Kidney epithelial cell (primary cell): ENCODE measurements at regions not wholly inside any gene's neighbourhood (a gene's known extent, or its start where the extent isn't known, plus 50 kb on each side); places are given as distances from the start of the nearest gene placed in this dataset.
"Not testable (repeated sequence)": the region's sequence is repeated elsewhere in the genome, so short reads cannot be mapped to it uniquely, and the experiment has no call there.

Source experiments
- DNase-seq: peaks from one replicate; pipeline ENCODE4 v3.0.0-alpha.2; 2010; ENCODE audit warnings: low read depth
- H3K27me3 ChIP-seq: 2 replicates; pipeline ENCODE4 v1.6.0; 2011; ENCODE audit warnings: low read length; ENCODE audit not compliant: control insufficient read depth, insufficient read depth
- H3K36me3 ChIP-seq: 2 replicates; pipeline ENCODE4 v1.5.1; 2011; ENCODE audit warnings: low read length; ENCODE audit not compliant: control insufficient read depth, insufficient read depth
- H3K4me3 ChIP-seq: 2 replicates; pipeline ENCODE4 v1.5.1; 2011; ENCODE audit warnings: low read depth, mild to moderate bottlenecking, control low read depth, low read length
- TF ChIP-seq, protein P1 (sequence below): IDR thresholded peaks from 2 replicates; pipeline ENCODE4 v1.5.1; 2011; ENCODE audit warnings: mild to moderate bottlenecking, moderate library complexity, low read length, control low read depth, inconsistent platforms; ENCODE audit not compliant: insufficient read depth, poor library complexity, severe bottlenecking

DNA sequence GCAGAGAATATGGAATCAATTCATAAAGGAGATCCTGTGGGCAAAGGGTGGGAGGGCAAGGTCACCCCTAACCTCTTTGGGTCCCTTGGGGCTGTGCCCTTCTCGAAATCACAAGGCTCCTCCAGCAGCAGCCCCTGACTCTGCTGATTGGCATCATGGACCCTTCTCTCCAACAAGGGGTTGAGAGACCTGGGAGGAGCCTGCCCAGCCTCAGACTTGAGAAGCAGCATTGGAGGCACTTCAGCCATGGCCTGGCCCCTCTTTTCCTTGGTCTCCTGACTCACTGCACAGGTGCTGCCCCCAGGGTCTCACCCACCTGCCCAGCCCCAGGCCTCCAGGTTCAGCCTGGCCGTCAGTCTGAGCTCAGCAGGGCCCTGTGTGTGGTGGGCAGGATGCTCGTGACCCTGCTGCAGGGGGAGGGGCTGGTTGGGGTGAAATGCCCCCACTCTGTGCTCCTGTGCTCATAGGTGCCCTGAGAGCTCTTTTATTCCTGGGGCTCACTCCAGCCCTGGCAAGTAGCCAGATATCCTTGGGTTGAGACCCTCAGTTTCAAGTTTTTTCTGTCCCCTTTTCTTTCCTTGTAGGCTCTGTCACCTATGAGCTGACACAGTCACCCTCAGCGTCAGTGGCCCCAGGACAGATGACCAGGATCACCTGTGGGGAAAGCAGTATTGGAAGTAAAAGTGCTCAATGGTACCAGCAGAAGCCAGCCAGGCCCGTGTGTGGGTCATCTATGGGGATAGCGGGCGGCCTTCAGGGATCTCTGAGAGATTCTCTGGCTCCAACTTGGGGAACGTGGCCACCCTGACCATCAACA is 110.8 kb downstream of the GGTLC2 start:
- H3K27me3 ChIP-seq: no peaks in the 10 kb centered on the region
- DNase-seq: no peak
- TF ChIP-seq, protein P1, sequence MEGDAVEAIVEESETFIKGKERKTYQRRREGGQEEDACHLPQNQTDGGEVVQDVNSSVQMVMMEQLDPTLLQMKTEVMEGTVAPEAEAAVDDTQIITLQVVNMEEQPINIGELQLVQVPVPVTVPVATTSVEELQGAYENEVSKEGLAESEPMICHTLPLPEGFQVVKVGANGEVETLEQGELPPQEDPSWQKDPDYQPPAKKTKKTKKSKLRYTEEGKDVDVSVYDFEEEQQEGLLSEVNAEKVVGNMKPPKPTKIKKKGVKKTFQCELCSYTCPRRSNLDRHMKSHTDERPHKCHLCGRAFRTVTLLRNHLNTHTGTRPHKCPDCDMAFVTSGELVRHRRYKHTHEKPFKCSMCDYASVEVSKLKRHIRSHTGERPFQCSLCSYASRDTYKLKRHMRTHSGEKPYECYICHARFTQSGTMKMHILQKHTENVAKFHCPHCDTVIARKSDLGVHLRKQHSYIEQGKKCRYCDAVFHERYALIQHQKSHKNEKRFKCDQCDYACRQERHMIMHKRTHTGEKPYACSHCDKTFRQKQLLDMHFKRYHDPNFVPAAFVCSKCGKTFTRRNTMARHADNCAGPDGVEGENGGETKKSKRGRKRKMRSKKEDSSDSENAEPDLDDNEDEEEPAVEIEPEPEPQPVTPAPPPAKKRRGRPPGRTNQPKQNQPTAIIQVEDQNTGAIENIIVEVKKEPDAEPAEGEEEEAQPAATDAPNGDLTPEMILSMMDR: no peak
- no peaks in the 10 kb centered on the region for H3K36me3 ChIP-seq
- no peak overlapping the region for H3K4me3 ChIP-seq

DNA sequence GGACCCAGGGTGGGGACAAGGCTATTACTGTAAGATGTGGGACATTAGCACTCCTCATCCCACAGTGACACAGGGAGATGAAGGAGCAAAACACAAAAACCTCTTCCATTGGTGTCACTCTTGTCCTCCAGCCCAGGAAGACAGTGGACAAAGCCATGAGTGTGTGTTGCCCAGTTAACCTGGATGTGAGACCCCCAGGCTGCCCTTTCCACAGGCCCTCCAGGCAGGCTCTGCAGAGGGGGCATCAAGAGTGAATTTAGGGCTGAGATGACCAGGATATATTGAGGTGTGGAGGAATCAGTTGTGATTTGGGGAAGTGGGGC is 111.3 kb downstream of the GGTLC2 start:
- H3K4me3 ChIP-seq: no peak overlapping the region
- TF ChIP-seq, protein P1: no peak
- H3K36me3 ChIP-seq: no peaks in the 10 kb centered on the region
- DNase-seq: no peak
- no peaks in the 10 kb centered on the region for H3K27me3 ChIP-seq

DNA sequence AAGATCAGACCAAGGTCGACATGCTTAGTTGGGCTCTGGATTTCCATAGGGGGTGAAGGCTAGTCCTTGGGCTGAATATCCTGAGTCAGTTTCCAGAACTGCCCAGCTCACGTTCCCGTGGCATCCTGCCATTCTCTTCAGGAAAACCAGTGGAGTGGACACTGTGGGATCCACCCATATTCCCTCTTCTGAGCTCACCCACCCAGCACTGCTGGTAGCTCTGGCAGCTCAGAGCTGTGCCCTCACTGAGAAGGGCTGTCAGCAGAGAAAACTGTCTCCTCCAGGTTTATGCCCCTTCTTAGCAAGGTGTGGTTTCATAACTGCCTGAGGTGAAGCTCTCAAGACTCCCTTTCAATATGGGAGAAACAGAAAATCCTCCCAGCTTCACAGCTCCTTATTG is 111.7 kb downstream of the GGTLC2 start:
- no peaks in the 10 kb centered on the region for H3K36me3 ChIP-seq
- H3K27me3 ChIP-seq: no peaks in the 10 kb centered on the region
- DNase-seq: no peak
- TF ChIP-seq, protein P1: no peak
- no peak overlapping the region for H3K4me3 ChIP-seq

DNA sequence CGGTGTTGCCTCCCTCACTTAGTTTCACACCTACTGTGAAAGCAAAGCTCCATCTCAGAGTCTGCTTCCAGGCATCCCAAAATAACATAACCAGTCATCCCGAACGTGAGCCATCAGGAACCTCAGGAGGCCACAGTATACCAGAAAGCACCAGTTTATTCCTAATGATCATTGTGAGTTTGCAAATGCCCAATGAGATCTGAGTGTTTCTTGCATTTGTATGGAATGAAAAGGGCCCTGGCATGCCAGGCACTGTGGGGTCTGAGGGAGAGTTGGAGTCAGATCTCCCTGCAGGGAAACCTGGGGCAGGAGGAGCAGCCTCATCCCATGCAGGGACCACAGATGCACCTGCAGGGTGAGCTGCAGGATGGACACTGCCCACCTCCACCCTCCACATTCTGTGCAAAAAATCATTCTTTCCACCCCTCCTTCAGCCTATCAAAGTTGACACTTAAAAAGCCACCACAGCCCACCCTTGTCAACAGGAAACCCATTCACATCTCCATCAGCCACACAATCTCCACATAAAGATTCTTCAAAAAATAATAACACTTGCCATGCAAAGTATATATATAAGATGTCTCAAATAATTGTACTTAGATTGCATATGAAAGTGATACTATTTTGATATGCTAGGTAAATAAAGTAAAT is 112.3 kb downstream of the GGTLC2 start:
- H3K36me3 ChIP-seq, DNase-seq, H3K4me3 ChIP-seq, H3K27me3 ChIP-seq: not testable (repeated sequence)

DNA sequence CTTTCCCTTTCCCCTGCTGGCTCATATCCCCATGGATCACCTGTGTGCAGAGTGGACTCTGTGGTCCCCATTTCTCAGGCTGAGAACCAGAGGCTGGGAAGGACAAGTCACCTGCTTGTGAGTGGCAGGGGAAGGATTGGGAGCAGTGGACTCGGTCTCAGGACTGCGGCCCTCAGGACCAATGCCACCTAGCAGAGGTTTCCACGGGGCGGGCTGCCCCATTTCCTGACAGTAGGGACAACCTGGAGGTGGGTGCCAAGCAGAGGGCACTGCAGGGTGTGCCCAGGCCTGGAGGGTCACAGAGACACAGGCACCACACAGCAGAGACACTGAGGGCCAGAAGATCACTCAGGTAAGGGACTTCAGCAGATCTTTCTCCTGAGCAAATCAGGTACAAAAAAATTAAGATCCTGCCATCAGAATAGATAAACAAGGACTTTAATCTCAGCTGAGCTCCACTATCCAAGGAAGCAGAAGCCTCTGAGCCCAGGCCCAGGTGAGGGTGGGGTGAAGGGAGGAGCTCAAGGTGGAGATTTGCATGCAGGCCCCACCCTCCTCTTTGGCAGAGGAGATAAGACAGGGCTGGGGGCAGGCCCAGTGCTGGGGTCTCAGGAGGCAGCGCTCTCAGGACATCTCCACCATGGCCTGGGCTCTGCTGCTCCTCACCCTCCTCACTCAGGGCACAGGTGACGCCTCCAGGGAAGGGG is 113.8 kb downstream of the GGTLC2 start:
- not testable (repeated sequence) for H3K27me3 ChIP-seq, H3K36me3 ChIP-seq, H3K4me3 ChIP-seq, DNase-seq

DNA sequence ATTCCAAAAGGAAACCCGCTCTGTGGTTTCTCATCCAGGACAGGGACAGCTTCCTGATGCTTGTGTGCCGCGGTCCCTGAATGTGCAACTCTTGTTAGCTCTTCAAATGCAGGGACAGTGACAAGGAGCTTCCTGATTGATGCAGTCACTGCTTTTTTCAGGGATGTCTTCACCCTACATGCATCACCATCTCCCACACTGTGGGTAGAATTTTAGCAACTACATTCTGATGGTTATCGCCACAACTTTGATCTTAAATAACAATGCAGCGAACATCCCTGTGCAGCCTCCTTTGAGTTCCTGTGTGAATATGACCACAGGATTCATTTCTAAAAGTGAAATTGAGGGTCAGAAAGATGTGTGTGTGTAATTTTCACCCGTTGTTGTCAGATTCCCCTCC is 115.0 kb downstream of the GGTLC2 start:
- no peak for DNase-seq
- Histone ChIP-seq H3K4me3 (no peak overlapping the region), H3K27me3 (no peaks in the 10 kb centered on the region), H3K36me3 (no peaks in the 10 kb centered on the region)
- TF ChIP-seq, protein P1: no peak
